ENCODE measurements at regions not wholly inside any gene's neighbourhood (a gene's known extent, or its start where the extent isn't known, plus 50 kb on each side); places are given as distances from the start of the nearest gene placed in this dataset.

GRCh38 chr11:24091594-24091993, 405.3 kb upstream of the LUZP2 start:
- no peaks in the 10 kb centered on the region for H3K36me3 ChIP-seq (replicated peaks; ENCODE audit: low read depth, low read length)
- no peaks in the 10 kb centered on the region for H3K9me3 ChIP-seq (ENCODE audit: insufficient read depth, low read length)
- H3K27me3 ChIP-seq (ENCODE audit: low read depth, low read length) = no peaks in the 10 kb centered on the region
- no peaks in the 10 kb centered on the region for H3K79me2 ChIP-seq (ENCODE audit: low read length)
- no peak overlapping the region for H2AFZ ChIP-seq (ENCODE audit: low read depth, low read length)
- no peak overlapping the region for H3K27ac ChIP-seq (ENCODE audit: low read length)
- no peak overlapping the region for H3K9ac ChIP-seq (ENCODE audit: low read length)
- H3K4me3 ChIP-seq (ENCODE audit: low read length) = no peak overlapping the region
- no peaks in the 10 kb centered on the region for H3K4me1 ChIP-seq (ENCODE audit: low read length)
- TF ChIP-seq EZH2phosphoT487 (IDR thresholded peaks at IDR 0.05; ENCODE audit: low read depth) (no peak), CTCF (IDR thresholded peaks at IDR 0.05; ENCODE audit: low read depth, low read length) (no peak)
- no peak overlapping the region for H3K4me2 ChIP-seq (ENCODE audit: low read length)
- no peaks in the 10 kb centered on the region for H4K20me1 ChIP-seq (ENCODE audit: insufficient read depth, low read length)

GRCh38 chr11:24093375-24093774, 403.5 kb upstream of the LUZP2 start:
- Histone ChIP-seq H3K4me2 (ENCODE audit: low read length) (no peak overlapping the region), H3K4me1 (ENCODE audit: low read length) (no peaks in the 10 kb centered on the region), H3K4me3 (ENCODE audit: low read length) (no peak overlapping the region), H4K20me1 (ENCODE audit: insufficient read depth, low read length) (no peaks in the 10 kb centered on the region), H3K27ac (ENCODE audit: low read length) (no peak overlapping the region), H3K27me3 (ENCODE audit: low read depth, low read length) (no peaks in the 10 kb centered on the region), H3K9ac (ENCODE audit: low read length) (no peak overlapping the region), H3K9me3 (ENCODE audit: insufficient read depth, low read length) (no peaks in the 10 kb centered on the region), H2AFZ (ENCODE audit: low read depth, low read length) (no peak overlapping the region), H3K79me2 (ENCODE audit: low read length) (no peaks in the 10 kb centered on the region), H3K36me3 (replicated peaks; ENCODE audit: low read depth, low read length) (no peaks in the 10 kb centered on the region)
- TF ChIP-seq CTCF (IDR thresholded peaks at IDR 0.05; ENCODE audit: low read depth, low read length) = no peak
- TF ChIP-seq EZH2phosphoT487 (IDR thresholded peaks at IDR 0.05; ENCODE audit: low read depth) = no peak

GRCh38 chr11:24108609-24109008, 388.2 kb upstream of the LUZP2 start:
- H3K27me3 ChIP-seq (ENCODE audit: low read depth, low read length) = no peaks in the 10 kb centered on the region
- no peak overlapping the region for H3K27ac ChIP-seq (ENCODE audit: low read length)
- H2AFZ ChIP-seq (ENCODE audit: low read depth, low read length) = no peak overlapping the region
- no peak overlapping the region for H3K4me3 ChIP-seq (ENCODE audit: low read length)
- no peaks in the 10 kb centered on the region for H4K20me1 ChIP-seq (ENCODE audit: insufficient read depth, low read length)
- no peak overlapping the region for H3K4me2 ChIP-seq (ENCODE audit: low read length)
- H3K4me1 ChIP-seq (ENCODE audit: low read length) = 0 out of 2 replicates have a peak, but pooled peaks cover 4% of the 10 kb centered on the region
- peaks cover 11% of the 10 kb centered on the region; the same call in 1 of the 2 replicates for H3K9me3 ChIP-seq (ENCODE audit: insufficient read depth, low read length)
- no peaks in the 10 kb centered on the region for H3K36me3 ChIP-seq (replicated peaks; ENCODE audit: low read depth, low read length)
- no peak overlapping the region for H3K9ac ChIP-seq (ENCODE audit: low read length)
- no peaks in the 10 kb centered on the region for H3K79me2 ChIP-seq (ENCODE audit: low read length)
- no peak for TF ChIP-seq CTCF (IDR thresholded peaks at IDR 0.05; ENCODE audit: low read depth, low read length)
- TF ChIP-seq EZH2phosphoT487 (IDR thresholded peaks at IDR 0.05; ENCODE audit: low read depth) = no peak

- Histone ChIP-seq H3K27ac (ENCODE audit: low read length) (no peak overlapping the region), H3K4me2 (ENCODE audit: low read length) (no peak overlapping the region), H3K9me3 (ENCODE audit: insufficient read depth, low read length) (no peaks in the 10 kb centered on the region), H3K4me1 (ENCODE audit: low read length) (no peaks in the 10 kb centered on the region), H3K27me3 (ENCODE audit: low read depth, low read length) (no peaks in the 10 kb centered on the region), H4K20me1 (ENCODE audit: insufficient read depth, low read length) (no peaks in the 10 kb centered on the region), H2AFZ (ENCODE audit: low read depth, low read length) (no peak overlapping the region), H3K9ac (ENCODE audit: low read length) (no peak overlapping the region), H3K36me3 (replicated peaks; ENCODE audit: low read depth, low read length) (no peaks in the 10 kb centered on the region), H3K4me3 (ENCODE audit: low read length) (no peak overlapping the region), H3K79me2 (ENCODE audit: low read length) (no peaks in the 10 kb centered on the region)
- TF ChIP-seq EZH2phosphoT487 (IDR thresholded peaks at IDR 0.05; ENCODE audit: low read depth) (no peak), CTCF (IDR thresholded peaks at IDR 0.05; ENCODE audit: low read depth, low read length) (no peak)
Observed at GRCh38 chr11:24122291-24122690, 374.6 kb upstream of the LUZP2 start.
